ENCODE measurements at regions not wholly inside any gene's neighbourhood (a gene's known extent, or its start where the extent isn't known, plus 50 kb on each side); places are given as distances from the start of the nearest gene placed in this dataset.

- no peak for TF ChIP-seq CTCF (IDR thresholded peaks at IDR 0.05; ENCODE audit: unreplicated experiment)
- Mint-ChIP-seq H3K4me3 (no peak overlapping the region), H3K4me1 (peaks cover 4% of the 10 kb centered on the region), H3K27me3 (ENCODE audit: low read depth) (peaks cover 17% of the 10 kb centered on the region), H3K9me3 (no peaks in the 10 kb centered on the region), H3K36me3 (no peaks in the 10 kb centered on the region), H3K27ac (no peak overlapping the region)
- no peak for DNase-seq (ENCODE audit: low spot score in 2 of 2, unreplicated experiment in 2 of 2)
Measured at GRCh38 chr11:7196396-7197146, 55.1 kb upstream of the SYT9 start.

GRCh38 chr11:7197469-7197868 lies 54.2 kb upstream of the SYT9 start:
- Mint-ChIP-seq H3K27ac (no peak overlapping the region), H3K4me1 (peaks cover 4% of the 10 kb centered on the region), H3K4me3 (no peak overlapping the region), H3K9me3 (no peaks in the 10 kb centered on the region), H3K27me3 (ENCODE audit: low read depth) (peaks cover 19% of the 10 kb centered on the region), H3K36me3 (no peaks in the 10 kb centered on the region)
- no peak for TF ChIP-seq CTCF (IDR thresholded peaks at IDR 0.05; ENCODE audit: unreplicated experiment)
- no peak for DNase-seq (ENCODE audit: low spot score in 2 of 2, unreplicated experiment in 2 of 2)
